ENCODE measurements at regions not wholly inside any gene's neighbourhood (a gene's known extent, or its start where the extent isn't known, plus 50 kb on each side); places are given as distances from the start of the nearest gene placed in this dataset.

DNA sequence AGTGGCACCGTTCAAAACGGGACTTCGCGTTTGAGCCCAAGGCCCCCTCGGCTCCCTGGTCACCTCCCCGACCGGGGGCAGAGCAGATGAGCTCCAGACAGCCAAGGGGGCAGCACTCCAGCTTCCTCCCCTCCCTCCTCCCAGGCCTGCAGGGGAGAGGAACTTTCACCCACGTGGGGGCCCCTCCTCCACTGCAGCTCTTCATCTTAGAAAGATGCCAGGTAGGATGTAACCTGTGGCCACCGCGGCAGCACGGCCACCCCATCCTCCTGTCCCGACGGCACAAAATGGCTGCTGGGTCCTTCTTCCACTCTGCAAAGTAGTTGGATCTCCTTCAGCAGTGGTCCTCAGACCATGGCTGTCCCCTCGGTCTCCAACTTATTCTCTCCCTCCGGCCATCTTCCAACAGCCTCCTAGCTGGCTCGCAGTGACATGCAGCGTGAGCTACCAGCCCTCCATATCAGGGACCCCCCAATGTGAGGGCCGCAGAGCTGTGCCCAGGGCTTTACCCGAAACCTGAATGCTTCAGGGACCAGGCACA is 94.5 kb upstream of the ID2 start:
- no peak for TF ChIP-seq TAF1 (IDR thresholded peaks at IDR 0.05; ENCODE audit: borderline replicate concordance, insufficient read depth, low read length)
- no peak for TF ChIP-seq POLR2AphosphoS5 (IDR thresholded peaks at IDR 0.05; ENCODE audit: low read depth, low read length)
- TF ChIP-seq, protein P1, sequence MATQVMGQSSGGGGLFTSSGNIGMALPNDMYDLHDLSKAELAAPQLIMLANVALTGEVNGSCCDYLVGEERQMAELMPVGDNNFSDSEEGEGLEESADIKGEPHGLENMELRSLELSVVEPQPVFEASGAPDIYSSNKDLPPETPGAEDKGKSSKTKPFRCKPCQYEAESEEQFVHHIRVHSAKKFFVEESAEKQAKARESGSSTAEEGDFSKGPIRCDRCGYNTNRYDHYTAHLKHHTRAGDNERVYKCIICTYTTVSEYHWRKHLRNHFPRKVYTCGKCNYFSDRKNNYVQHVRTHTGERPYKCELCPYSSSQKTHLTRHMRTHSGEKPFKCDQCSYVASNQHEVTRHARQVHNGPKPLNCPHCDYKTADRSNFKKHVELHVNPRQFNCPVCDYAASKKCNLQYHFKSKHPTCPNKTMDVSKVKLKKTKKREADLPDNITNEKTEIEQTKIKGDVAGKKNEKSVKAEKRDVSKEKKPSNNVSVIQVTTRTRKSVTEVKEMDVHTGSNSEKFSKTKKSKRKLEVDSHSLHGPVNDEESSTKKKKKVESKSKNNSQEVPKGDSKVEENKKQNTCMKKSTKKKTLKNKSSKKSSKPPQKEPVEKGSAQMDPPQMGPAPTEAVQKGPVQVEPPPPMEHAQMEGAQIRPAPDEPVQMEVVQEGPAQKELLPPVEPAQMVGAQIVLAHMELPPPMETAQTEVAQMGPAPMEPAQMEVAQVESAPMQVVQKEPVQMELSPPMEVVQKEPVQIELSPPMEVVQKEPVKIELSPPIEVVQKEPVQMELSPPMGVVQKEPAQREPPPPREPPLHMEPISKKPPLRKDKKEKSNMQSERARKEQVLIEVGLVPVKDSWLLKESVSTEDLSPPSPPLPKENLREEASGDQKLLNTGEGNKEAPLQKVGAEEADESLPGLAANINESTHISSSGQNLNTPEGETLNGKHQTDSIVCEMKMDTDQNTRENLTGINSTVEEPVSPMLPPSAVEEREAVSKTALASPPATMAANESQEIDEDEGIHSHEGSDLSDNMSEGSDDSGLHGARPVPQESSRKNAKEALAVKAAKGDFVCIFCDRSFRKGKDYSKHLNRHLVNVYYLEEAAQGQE (IDR thresholded peaks at IDR 0.05; ENCODE audit: insufficient read depth in 1 of 2, low read depth in 2 of 2, low read length in 2 of 2) = no peak
- no peak for TF ChIP-seq SIN3A (IDR thresholded peaks at IDR 0.05; ENCODE audit: borderline replicate concordance, insufficient read depth, low read length)
- TF ChIP-seq FOXP2 (optimal IDR thresholded peaks at IDR 0.05; ENCODE audit: borderline replicate concordance, extremely low read depth, extremely low read length, insufficient read depth) = no peak
